ENCODE measurements at regions not wholly inside any gene's neighbourhood (a gene's known extent, or its start where the extent isn't known, plus 50 kb on each side); places are given as distances from the start of the nearest gene placed in this dataset.

- TF ChIP-seq REST (IDR thresholded peaks at IDR 0.05; ENCODE audit: low read depth) (no peak), ZBTB33 (IDR thresholded peaks at IDR 0.05; ENCODE audit: extremely low read depth, insufficient replicate concordance, low read length) (no peak), CBX3 (IDR thresholded peaks at IDR 0.05; ENCODE audit: low read depth) (no peak), POLR2A (IDR thresholded peaks at IDR 0.05; ENCODE audit: borderline replicate concordance, extremely low read depth, insufficient read depth, insufficient read length) (no peak)
Measured at GRCh38 chr14:56416213-56416612, 163.4 kb upstream of the TMEM260 start (continued).

GRCh38 chr14:56417173-56417572, 162.4 kb upstream of the TMEM260 start:
- Histone ChIP-seq H4K20me1 (ENCODE audit: insufficient read depth) (no peaks in the 10 kb centered on the region), H2AFZ (ENCODE audit: low read depth, low read length, poor library complexity, severe bottlenecking) (no peak overlapping the region), H3K9ac (ENCODE audit: low read length) (no peak overlapping the region), H3K27me3 (ENCODE audit: insufficient read depth, low read length) (peaks cover 42% of the 10 kb centered on the region; the same call in 1 of the 2 replicates), H3K9me3 (ENCODE audit: control insufficient read depth in 1 of 2, insufficient read depth in 1 of 2, low read depth in 1 of 2, low read length in 2 of 2) (no peaks in the 10 kb centered on the region), H3K4me2 (ENCODE audit: low read length) (no peak overlapping the region), H3K4me1 (ENCODE audit: control insufficient read depth in 1 of 2, insufficient read depth in 2 of 2, low read length in 2 of 2) (no peaks in the 10 kb centered on the region), H3K27ac (ENCODE audit: low read depth, low read length) (no peak overlapping the region), H3K36me3 (ENCODE audit: control insufficient read depth in 1 of 2, insufficient read depth in 2 of 2, low read length in 2 of 2) (no peaks in the 10 kb centered on the region), H3K79me2 (ENCODE audit: insufficient read depth, low read length) (no peaks in the 10 kb centered on the region), H3K9me2 (ENCODE audit: insufficient read depth) (no peaks in the 10 kb centered on the region), H3K4me3 (replicated peaks in 1 of 2; ENCODE audit: low read depth in 1 of 2, low read length in 2 of 2) (no peak overlapping the region)
- DNase-seq (ENCODE audit: low read depth, low spot score) (no peak), ATAC-seq (no peak)
- CTCF ChIA-PET, result no interaction called here
- RAD21 ChIA-PET (ENCODE audit: low non-redundant PET in 1 of 2, low total read pairs in 2 of 2, uncharacterized antibody in 2 of 2, unreplicated experiment in 2 of 2), result no interaction called here
- no TSS peak for BruUV-seq (replicated peaks)
- intact Hi-C loops (cut with micrococcal nuclease), result no loop called here
- TF ChIP-seq, protein P1, sequence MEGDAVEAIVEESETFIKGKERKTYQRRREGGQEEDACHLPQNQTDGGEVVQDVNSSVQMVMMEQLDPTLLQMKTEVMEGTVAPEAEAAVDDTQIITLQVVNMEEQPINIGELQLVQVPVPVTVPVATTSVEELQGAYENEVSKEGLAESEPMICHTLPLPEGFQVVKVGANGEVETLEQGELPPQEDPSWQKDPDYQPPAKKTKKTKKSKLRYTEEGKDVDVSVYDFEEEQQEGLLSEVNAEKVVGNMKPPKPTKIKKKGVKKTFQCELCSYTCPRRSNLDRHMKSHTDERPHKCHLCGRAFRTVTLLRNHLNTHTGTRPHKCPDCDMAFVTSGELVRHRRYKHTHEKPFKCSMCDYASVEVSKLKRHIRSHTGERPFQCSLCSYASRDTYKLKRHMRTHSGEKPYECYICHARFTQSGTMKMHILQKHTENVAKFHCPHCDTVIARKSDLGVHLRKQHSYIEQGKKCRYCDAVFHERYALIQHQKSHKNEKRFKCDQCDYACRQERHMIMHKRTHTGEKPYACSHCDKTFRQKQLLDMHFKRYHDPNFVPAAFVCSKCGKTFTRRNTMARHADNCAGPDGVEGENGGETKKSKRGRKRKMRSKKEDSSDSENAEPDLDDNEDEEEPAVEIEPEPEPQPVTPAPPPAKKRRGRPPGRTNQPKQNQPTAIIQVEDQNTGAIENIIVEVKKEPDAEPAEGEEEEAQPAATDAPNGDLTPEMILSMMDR (IDR thresholded peaks at IDR 0.05 in 2 of 3, conservative IDR thresholded peaks at IDR 0.05 in 1 of 3; ENCODE audit: borderline replicate concordance in 1 of 3, insufficient read depth in 1 of 3, low read depth in 2 of 3, low read length in 2 of 3), result no peak
- no peak for TF ChIP-seq MAX (IDR thresholded peaks at IDR 0.05)
- no peak for TF ChIP-seq YY1 (IDR thresholded peaks at IDR 0.05; ENCODE audit: extremely low read depth, insufficient replicate concordance, low read depth, low read length)
- POLR2A ChIA-PET, result no interaction called here

All from HCT116 (cell line).